ENCODE measurements at regions not wholly inside any gene's neighbourhood (a gene's known extent, or its start where the extent isn't known, plus 50 kb on each side); places are given as distances from the start of the nearest gene placed in this dataset.

GRCh38 chrX:5829469-5829868 lies 399.2 kb downstream of the NLGN4X start:
- Mint-ChIP-seq H3K27ac (no peak overlapping the region), H3K4me1 (no peaks in the 10 kb centered on the region), H3K27me3 (no peaks in the 10 kb centered on the region), H3K4me3 (no peak overlapping the region), H3K9me3 (peaks cover 8% of the 10 kb centered on the region), H3K36me3 (ENCODE audit: low read depth) (no peaks in the 10 kb centered on the region)
- ATAC-seq (replicated peaks), result no peak

- no peak overlapping the region for H3K27ac Mint-ChIP-seq
- H3K4me3 Mint-ChIP-seq, result no peak overlapping the region
- no peaks in the 10 kb centered on the region for H3K27me3 Mint-ChIP-seq
- H3K9me3 Mint-ChIP-seq, result peaks cover 8% of the 10 kb centered on the region
- no peak for ATAC-seq (replicated peaks)
- no peaks in the 10 kb centered on the region for H3K4me1 Mint-ChIP-seq
- H3K36me3 Mint-ChIP-seq (ENCODE audit: low read depth), result no peaks in the 10 kb centered on the region
Measured at GRCh38 chrX:5829060-5829459, 399.6 kb downstream of the NLGN4X start.

GRCh38 chrX:5823903-5824302 lies 404.8 kb downstream of the NLGN4X start:
- Mint-ChIP-seq H3K27me3 (no peaks in the 10 kb centered on the region), H3K27ac (no peak overlapping the region), H3K4me3 (no peak overlapping the region), H3K9me3 (peaks cover 4% of the 10 kb centered on the region), H3K36me3 (ENCODE audit: low read depth) (no peaks in the 10 kb centered on the region), H3K4me1 (no peaks in the 10 kb centered on the region)
- no peak for ATAC-seq (replicated peaks)

GRCh38 chrX:5810636-5811035 lies 418.0 kb downstream of the NLGN4X start:
- Mint-ChIP-seq H3K9me3 (no peaks in the 10 kb centered on the region), H3K27me3 (no peaks in the 10 kb centered on the region), H3K36me3 (ENCODE audit: low read depth) (no peaks in the 10 kb centered on the region), H3K4me3 (no peak overlapping the region), H3K4me1 (no peaks in the 10 kb centered on the region), H3K27ac (no peak overlapping the region)
- ATAC-seq (replicated peaks), result no peak

- no peaks in the 10 kb centered on the region for H3K4me1 Mint-ChIP-seq
- H3K27ac Mint-ChIP-seq, result no peak overlapping the region
- no peak overlapping the region for H3K4me3 Mint-ChIP-seq
- no peaks in the 10 kb centered on the region for H3K27me3 Mint-ChIP-seq
- no peak for ATAC-seq (replicated peaks)
- H3K9me3 Mint-ChIP-seq, result no peaks in the 10 kb centered on the region
- no peaks in the 10 kb centered on the region for H3K36me3 Mint-ChIP-seq (ENCODE audit: low read depth)
Measured at GRCh38 chrX:5807181-5807580, 421.5 kb downstream of the NLGN4X start.

- no peak for ATAC-seq (replicated peaks)
- Mint-ChIP-seq H3K27ac (no peak overlapping the region), H3K9me3 (peaks cover 4% of the 10 kb centered on the region), H3K27me3 (no peaks in the 10 kb centered on the region), H3K4me1 (no peaks in the 10 kb centered on the region), H3K4me3 (no peak overlapping the region), H3K36me3 (ENCODE audit: low read depth) (no peaks in the 10 kb centered on the region)
Measured at GRCh38 chrX:5802391-5802790, 426.3 kb downstream of the NLGN4X start.

- no peaks in the 10 kb centered on the region for H3K36me3 Mint-ChIP-seq (ENCODE audit: low read depth)
- no peak for ATAC-seq (replicated peaks)
- H3K27ac Mint-ChIP-seq, result no peak overlapping the region
- no peaks in the 10 kb centered on the region for H3K4me1 Mint-ChIP-seq
- no peak overlapping the region for H3K4me3 Mint-ChIP-seq
- H3K9me3 Mint-ChIP-seq, result no peaks in the 10 kb centered on the region
- H3K27me3 Mint-ChIP-seq, result no peaks in the 10 kb centered on the region
Measured at GRCh38 chrX:5791721-5792120, 436.9 kb downstream of the NLGN4X start.

- Mint-ChIP-seq H3K27me3 (no peaks in the 10 kb centered on the region), H3K4me1 (no peaks in the 10 kb centered on the region), H3K4me3 (no peak overlapping the region), H3K36me3 (ENCODE audit: low read depth) (no peaks in the 10 kb centered on the region), H3K9me3 (no peaks in the 10 kb centered on the region), H3K27ac (no peak overlapping the region)
- ATAC-seq (replicated peaks), result no peak
Measured at GRCh38 chrX:5788910-5789309, 439.8 kb downstream of the NLGN4X start.

- H3K36me3 Mint-ChIP-seq (ENCODE audit: low read depth), result no peaks in the 10 kb centered on the region
- H3K9me3 Mint-ChIP-seq, result peaks cover 5% of the 10 kb centered on the region
- H3K27ac Mint-ChIP-seq, result no peak overlapping the region
- no peaks in the 10 kb centered on the region for H3K27me3 Mint-ChIP-seq
- no peak for ATAC-seq (replicated peaks)
- H3K4me3 Mint-ChIP-seq, result no peak overlapping the region
- H3K4me1 Mint-ChIP-seq, result no peaks in the 10 kb centered on the region
Measured at GRCh38 chrX:5780821-5781220, 447.8 kb downstream of the NLGN4X start.

GRCh38 chrX:5775846-5776430 lies 452.7 kb downstream of the NLGN4X start:
- Mint-ChIP-seq H3K27me3 (no peaks in the 10 kb centered on the region), H3K4me1 (no peaks in the 10 kb centered on the region), H3K9me3 (peaks cover 5% of the 10 kb centered on the region), H3K36me3 (ENCODE audit: low read depth) (no peaks in the 10 kb centered on the region), H3K27ac (no peak overlapping the region), H3K4me3 (no peak overlapping the region)
- no peak for ATAC-seq (replicated peaks)

GRCh38 chrX:5774446-5774845 lies 454.2 kb downstream of the NLGN4X start:
- ATAC-seq (replicated peaks), result no peak
- no peaks in the 10 kb centered on the region for H3K4me1 Mint-ChIP-seq

GRCh38 chrX:5771441-5771840 lies 457.2 kb downstream of the NLGN4X start:
- no peaks in the 10 kb centered on the region for H3K9me3 Mint-ChIP-seq
- no peak for ATAC-seq (replicated peaks)
- H3K36me3 Mint-ChIP-seq (ENCODE audit: low read depth), result no peaks in the 10 kb centered on the region
- H3K4me3 Mint-ChIP-seq, result no peak overlapping the region
- no peaks in the 10 kb centered on the region for H3K4me1 Mint-ChIP-seq
- H3K27ac Mint-ChIP-seq, result no peak overlapping the region
- H3K27me3 Mint-ChIP-seq, result no peaks in the 10 kb centered on the region

More at GRCh38 chrX:5774446-5774845, 454.2 kb downstream of the NLGN4X start:
- no peak overlapping the region for H3K4me3 Mint-ChIP-seq
- peaks cover 5% of the 10 kb centered on the region for H3K9me3 Mint-ChIP-seq
- no peaks in the 10 kb centered on the region for H3K27me3 Mint-ChIP-seq
- H3K36me3 Mint-ChIP-seq (ENCODE audit: low read depth), result no peaks in the 10 kb centered on the region
- no peak overlapping the region for H3K27ac Mint-ChIP-seq

GRCh38 chrX:5756616-5757015 lies 472.1 kb downstream of the NLGN4X start:
- H3K27ac Mint-ChIP-seq, result no peak overlapping the region
- ATAC-seq (replicated peaks), result no peak
- peaks cover 6% of the 10 kb centered on the region for H3K9me3 Mint-ChIP-seq
- no peaks in the 10 kb centered on the region for H3K36me3 Mint-ChIP-seq (ENCODE audit: low read depth)
- H3K27me3 Mint-ChIP-seq, result no peaks in the 10 kb centered on the region
- H3K4me3 Mint-ChIP-seq, result no peak overlapping the region
- H3K4me1 Mint-ChIP-seq, result no peaks in the 10 kb centered on the region

- no peaks in the 10 kb centered on the region for H3K9me3 Mint-ChIP-seq
- H3K27me3 Mint-ChIP-seq, result no peaks in the 10 kb centered on the region
- H3K36me3 Mint-ChIP-seq (ENCODE audit: low read depth), result no peaks in the 10 kb centered on the region
- no peak overlapping the region for H3K4me3 Mint-ChIP-seq
- no peaks in the 10 kb centered on the region for H3K4me1 Mint-ChIP-seq
- no peak for ATAC-seq (replicated peaks)
- no peak overlapping the region for H3K27ac Mint-ChIP-seq
Measured at GRCh38 chrX:5753291-5753690, 475.4 kb downstream of the NLGN4X start.

GRCh38 chrX:5752831-5753230 lies 475.8 kb downstream of the NLGN4X start:
- Mint-ChIP-seq H3K9me3 (no peaks in the 10 kb centered on the region), H3K27ac (no peak overlapping the region), H3K27me3 (no peaks in the 10 kb centered on the region), H3K4me1 (no peaks in the 10 kb centered on the region), H3K4me3 (no peak overlapping the region), H3K36me3 (ENCODE audit: low read depth) (no peaks in the 10 kb centered on the region)
- no peak for ATAC-seq (replicated peaks)

GRCh38 chrX:5748586-5749150 lies 480.0 kb downstream of the NLGN4X start:
- Mint-ChIP-seq H3K27me3 (no peaks in the 10 kb centered on the region), H3K9me3 (peaks cover 5% of the 10 kb centered on the region), H3K27ac (no peak overlapping the region), H3K36me3 (ENCODE audit: low read depth) (no peaks in the 10 kb centered on the region), H3K4me1 (no peaks in the 10 kb centered on the region), H3K4me3 (no peak overlapping the region)
- ATAC-seq (replicated peaks), result no peak

All from activated T-helper 17 cell treated with anti-CD3 and anti-CD28 coated beads, Interleukin-2, amount 50 U/mL, for 72 hours (primary cell).